NCI-H1694 treated with DMSO at 0.1 percent for 48 hours (cell line): ENCODE measurements at regions not wholly inside any gene's neighbourhood (a gene's known extent, or its start where the extent isn't known, plus 50 kb on each side); places are given as distances from the start of the nearest gene placed in this dataset.

ENCODE experiments used
- DNase-seq: peaks from one replicate; lab custom pipeline; 2025; lab: John Stamatoyannopoulos, UW

- no peak for DNase-seq
Observed at GRCh38 chr10:128930515-128930914, 536.5 kb upstream of the MGMT start.

DNA sequence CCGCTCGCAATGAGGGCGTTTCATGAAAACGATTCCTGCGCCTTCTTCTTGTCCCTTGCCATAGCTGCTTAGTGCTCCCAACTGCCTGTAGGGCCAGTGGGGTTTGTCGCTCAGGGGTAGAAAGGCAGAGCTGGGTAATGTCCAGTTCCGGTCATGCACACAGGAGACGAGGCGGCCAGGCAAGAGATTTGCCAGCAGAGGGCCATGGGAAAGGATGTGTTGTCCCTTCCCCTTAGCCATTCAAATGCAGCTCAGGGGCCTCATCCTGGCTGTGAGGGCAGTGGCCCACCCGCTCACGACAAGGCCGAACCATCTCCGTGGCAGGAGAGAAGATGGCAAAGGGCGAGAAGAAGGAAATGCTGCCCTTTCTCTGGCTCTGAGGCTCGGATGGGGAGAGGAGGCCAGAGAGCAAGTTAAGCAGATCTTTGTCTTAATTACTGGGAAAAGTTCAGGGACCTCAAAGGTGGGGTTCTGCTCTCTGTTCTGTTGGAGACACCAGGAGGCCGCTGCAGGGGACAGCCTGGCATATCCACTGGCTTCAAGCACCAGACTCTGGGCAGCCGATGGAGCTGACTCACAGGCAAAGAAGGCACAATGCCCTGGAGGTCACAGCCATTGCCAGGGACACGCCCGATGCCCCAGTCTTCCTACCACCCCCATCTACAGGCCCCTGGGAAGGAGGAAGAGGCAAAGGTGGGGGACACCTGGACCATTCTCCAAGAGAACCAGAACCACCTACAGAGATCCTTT, 534.8 kb upstream of the MGMT start:
- no peak for DNase-seq

- DNase-seq = no peak
Observed at GRCh38 chr10:128934492-128934891, 532.5 kb upstream of the MGMT start.

GRCh38 chr10:128936392-128936791, 530.6 kb upstream of the MGMT start:
- no peak for DNase-seq

DNA sequence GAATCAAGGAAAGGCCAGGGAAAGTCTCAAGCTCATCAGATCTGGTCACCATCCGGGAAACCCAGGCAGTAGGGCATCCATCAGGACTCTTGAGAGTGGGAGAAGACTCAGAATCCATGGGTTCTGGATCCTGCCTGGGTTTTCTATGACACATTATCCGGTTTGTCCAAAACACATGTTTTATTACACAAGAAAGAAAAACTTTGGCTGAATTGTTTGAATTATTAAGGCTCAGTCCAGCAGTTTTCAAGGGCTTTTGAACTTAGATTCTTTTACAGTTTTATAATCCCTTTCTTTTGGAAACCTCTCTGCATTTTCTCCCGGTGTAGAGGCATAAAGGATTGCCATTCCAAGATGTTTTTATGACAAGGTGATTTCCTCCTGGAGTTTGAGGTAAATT, 528.5 kb upstream of the MGMT start:
- DNase-seq = no peak

DNA sequence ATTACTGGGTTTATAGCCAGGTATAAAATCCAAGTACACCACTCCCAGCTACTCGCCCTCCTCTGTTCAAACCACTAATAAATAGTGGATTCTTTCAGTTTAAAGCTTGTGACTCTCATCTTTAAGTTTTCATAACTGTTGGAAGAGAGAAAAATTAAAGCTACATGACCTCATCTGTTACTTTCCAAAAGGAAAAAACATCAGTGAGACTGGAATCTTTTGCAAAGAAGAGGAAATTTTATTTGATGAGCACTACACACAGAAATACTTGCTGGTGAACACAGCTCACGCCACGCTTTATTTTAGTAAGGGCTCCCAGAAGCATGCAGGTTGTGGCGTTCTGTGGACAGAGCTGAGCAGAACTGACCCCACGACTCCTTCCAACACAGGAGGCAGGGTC, 527.0 kb upstream of the MGMT start:
- DNase-seq = no peak

DNA sequence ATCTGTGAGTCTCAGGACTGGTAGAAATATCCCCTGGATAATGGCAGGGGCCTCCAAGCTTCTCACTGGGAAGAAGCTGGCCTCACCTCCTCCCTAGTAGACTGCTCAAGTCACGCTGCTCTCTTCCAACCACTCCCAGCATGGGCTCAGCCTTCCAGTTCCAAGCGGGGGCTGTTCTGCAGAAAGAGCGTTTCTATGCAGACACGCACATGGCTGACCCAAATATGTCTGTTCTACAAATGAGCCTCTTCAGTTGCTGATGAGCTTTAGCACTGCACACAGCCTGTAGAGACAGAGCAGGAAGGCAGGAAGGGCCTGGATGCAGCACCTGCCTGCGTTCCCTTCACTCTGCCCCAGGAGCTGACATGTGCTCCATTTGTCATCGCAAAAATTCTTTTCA, 523.9 kb upstream of the MGMT start:
- DNase-seq = no peak

DNA sequence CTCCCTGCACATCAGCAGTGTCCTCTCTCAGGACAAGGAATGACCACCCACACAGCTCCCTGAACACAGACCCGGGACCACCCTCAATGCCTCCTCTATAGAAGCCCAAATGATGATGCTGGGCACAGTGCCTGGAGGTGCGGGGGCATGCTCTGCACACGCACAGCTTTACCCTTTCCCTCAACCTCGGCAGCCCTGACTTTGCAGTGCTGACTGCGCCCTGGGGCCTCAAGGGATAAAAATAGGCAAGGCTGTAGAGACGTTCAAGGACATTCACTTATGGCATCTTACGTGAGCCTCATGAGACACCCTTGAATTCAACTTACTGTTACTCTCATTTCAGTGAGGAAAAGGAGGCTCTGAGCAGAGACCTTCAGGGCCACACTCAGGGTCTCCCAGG, 521.6 kb upstream of the MGMT start:
- no peak for DNase-seq

DNA sequence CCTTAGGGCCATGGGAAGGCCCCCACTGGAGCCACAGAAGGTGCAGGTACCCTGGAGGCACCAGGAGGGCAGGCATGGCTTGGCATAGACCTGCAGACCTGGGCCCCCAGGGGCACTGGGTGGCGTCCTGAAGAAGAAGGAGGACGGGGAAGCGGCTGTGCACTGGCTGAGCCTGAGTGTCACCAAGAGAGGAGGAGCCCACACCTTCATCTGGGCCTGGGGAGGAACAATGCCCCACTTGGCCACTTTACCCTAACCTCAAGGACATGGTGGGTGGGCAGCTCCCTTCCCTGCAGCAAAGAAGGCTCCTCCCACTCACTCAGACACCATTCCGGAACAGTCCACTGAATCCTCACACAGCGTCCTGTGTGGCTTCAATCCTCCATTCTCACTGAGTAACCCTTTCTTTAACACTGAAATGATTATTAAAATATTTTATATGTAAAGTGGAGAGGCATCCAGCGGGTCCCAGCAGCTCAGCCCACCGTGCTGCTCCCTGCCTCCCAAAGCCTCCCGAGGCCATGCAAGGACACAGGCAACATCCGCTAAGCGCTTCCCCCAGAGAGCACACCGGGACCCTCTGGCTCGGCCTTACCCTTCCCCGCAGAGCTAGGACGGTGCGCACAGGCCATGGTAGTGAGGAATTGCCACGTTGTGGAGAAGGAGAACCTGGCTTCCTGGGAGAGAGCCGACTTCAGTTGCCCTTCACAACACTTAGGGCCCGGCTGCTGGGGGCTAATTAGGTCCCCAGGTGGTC, 516.7 kb upstream of the MGMT start:
- no peak for DNase-seq

- no peak for DNase-seq
Observed at GRCh38 chr10:128950916-128951275, 516.1 kb upstream of the MGMT start.

DNA sequence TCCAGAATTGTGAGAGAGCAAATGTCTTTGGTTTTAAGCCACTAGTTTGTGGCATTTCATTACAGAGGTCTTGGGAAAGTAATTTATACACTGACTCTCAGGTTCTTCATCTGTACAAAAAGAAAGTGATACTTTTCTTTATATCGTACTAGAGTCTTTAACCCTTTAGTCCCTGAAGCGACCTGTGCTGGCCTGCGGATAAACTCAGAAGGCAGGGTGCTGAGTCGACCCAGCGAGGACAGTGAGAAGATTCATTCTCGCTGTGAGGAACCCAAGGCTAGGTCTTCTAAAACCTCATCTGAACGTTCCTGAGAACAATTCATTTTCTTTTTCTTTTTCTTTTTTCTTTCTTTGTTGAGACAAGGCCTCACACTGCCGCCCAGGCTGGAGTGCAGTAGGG, 514.2 kb upstream of the MGMT start:
- no peak for DNase-seq

DNA sequence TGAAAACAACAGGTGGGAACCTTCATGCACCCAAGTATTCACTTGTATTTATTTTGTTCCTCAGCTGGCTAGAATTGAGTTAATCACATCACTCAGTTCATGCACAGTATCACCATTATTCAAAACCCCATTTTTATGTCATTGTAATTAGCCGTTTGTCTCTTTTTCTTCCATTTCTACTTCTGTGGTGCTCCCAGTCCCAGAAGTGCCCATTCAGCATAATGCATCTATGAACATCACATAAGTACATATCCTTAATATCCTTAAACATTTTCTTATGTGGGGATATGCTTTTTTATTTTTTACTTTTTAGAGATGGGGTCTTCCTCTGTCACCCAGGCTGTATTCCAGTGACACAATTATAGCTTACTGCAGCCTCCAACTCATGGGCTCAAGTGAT, 510.9 kb upstream of the MGMT start:
- DNase-seq = no peak

DNA sequence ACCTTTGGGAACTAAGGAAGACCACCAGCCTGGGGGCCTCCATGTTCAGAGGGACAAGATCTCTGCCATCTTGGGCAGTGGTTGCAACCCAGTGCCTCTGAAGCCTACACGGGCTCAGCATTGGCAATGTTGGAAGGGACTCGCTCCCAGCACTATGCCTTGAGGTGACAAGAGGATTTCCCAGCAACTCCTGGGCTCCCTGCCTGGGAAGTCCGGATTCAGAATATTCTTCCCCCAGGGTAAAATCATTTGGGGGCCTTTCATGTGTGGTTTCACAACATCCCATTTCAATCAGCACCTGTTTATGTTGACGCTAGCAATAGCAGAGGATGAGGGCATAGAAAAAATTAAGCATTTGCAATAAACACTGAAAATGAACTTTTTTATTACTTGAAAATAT, 509.8 kb upstream of the MGMT start:
- DNase-seq = no peak

DNA sequence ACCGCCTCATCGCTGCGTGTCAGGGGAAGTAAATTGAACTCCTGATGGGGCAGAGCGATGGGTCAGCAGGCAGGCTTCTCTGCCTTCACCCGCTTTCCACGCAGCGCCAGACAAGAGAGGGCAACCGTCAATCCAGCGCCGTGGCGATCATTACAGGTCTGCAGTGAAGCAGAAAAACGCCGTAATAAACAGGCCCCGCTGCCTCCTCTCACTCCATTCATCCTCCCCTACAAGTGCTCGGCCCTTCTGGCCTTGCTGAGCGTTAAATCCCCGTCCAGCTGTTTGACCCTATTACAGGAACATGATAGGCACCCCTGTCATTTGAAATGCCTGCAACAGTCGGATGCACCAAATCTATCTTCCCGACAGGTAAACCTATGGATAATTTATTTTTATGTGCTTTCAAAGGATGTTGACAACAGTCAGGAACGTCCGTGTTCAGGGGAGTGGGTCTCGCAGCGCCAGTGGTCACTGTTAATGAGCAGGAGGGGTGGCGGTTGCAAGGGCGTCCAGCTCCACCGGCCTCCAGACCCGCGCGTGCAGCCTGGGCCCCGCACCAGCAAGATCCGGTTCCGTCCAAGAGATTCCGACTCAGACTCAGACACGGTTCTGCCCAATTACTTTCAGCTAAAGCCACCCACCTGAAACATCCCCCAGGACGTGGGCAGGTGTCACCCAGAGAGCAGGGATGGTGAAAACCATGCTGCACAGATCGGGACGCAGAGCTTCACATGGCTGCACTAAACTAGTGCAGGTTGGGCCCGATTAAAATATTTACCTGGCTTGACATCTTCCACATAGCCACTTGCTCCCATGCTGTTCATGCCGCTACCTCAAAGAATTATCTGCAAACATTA, 508.0 kb upstream of the MGMT start:
- no peak for DNase-seq

- no peak for DNase-seq
Observed at GRCh38 chr10:128959746-128960145, 507.3 kb upstream of the MGMT start.

GRCh38 chr10:128960517-128960916, 506.5 kb upstream of the MGMT start:
- DNase-seq = no peak

GRCh38 chr10:128962182-128962581, 504.9 kb upstream of the MGMT start:
- no peak for DNase-seq

- DNase-seq = no peak
Observed at GRCh38 chr10:128963211-128964099, 503.6 kb upstream of the MGMT start.

DNA sequence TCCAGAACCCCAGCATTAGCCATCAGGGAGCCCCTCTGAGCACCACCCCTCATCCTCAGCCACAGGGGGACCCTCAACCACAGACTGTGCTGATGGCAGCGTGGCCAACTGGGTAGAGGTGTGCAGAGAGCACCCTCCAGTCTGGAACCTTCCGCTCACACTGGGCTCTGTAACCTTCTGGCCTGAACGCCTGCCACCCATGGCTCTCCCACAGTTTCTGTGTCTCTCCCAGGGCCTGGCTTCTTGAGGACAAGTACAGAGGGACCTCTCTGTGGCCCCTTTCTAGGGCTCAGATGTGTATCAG, 503.0 kb upstream of the MGMT start:
- no peak for DNase-seq

- no peak for DNase-seq
Observed at GRCh38 chr10:128967980-128968756, 498.9 kb upstream of the MGMT start.

GRCh38 chr10:128969551-128969950, 497.5 kb upstream of the MGMT start:
- no peak for DNase-seq
